H9 (cell line): ENCODE measurements at regions not wholly inside any gene's neighbourhood (a gene's known extent, or its start where the extent isn't known, plus 50 kb on each side); places are given as distances from the start of the nearest gene placed in this dataset.

Experiments used
- DNase-seq: peaks from one replicate; pipeline ENCODE4 v3.0.0-alpha.2; 2017
- H2AFZ ChIP-seq: one replicate; pipeline ENCODE4 v1.6.1; 2013; ENCODE audit warnings: mild to moderate bottlenecking, low read length, control low read depth, moderate library complexity
- H2AK5ac ChIP-seq: 2 replicates; pipeline ENCODE4 v1.6.1; 2013; ENCODE audit warnings: low read length, control low read depth, mixed read lengths; ENCODE audit not compliant: insufficient read length
- H2BK120ac ChIP-seq: one replicate; pipeline ENCODE4 v1.6.1; 2013; ENCODE audit warnings: low read depth, mild to moderate bottlenecking, low read length, control low read depth, inconsistent platforms; ENCODE audit not compliant: poor library complexity, severe bottlenecking
- H2BK12ac ChIP-seq: 2 replicates; pipeline ENCODE4 v1.6.1; 2013; ENCODE audit warnings: low read length, control low read depth, mixed read lengths, low read depth; ENCODE audit not compliant: insufficient read length
- H2BK15ac ChIP-seq: 2 replicates; pipeline ENCODE4 v1.6.1; 2013; ENCODE audit warnings: low read depth, low read length, control low read depth
- H2BK20ac ChIP-seq: one replicate; pipeline ENCODE4 v1.6.1; 2013; ENCODE audit warnings: low read depth, mild to moderate bottlenecking, low read length, control low read depth, inconsistent platforms; ENCODE audit not compliant: poor library complexity, severe bottlenecking
- H2BK5ac ChIP-seq: 2 replicates; pipeline ENCODE4 v1.6.1; 2013; ENCODE audit warnings: low read length, control low read depth, mixed read lengths; ENCODE audit not compliant: insufficient read length
- H3K14ac ChIP-seq: 2 replicates; pipeline ENCODE4 v1.6.1; 2013; ENCODE audit warnings: low read length, control low read depth; ENCODE audit not compliant: insufficient read depth
- H3K18ac ChIP-seq: 2 replicates; pipeline ENCODE4 v1.6.1; 2013; ENCODE audit warnings: low read depth, mild to moderate bottlenecking, mixed read lengths, low read length, control low read depth; ENCODE audit not compliant: insufficient read length
- H3K23ac ChIP-seq: 2 replicates; pipeline ENCODE4 v1.6.1; 2013; ENCODE audit warnings: low read length, control low read depth, mixed read lengths, low read depth; ENCODE audit not compliant: insufficient read length
- H3K23me2 ChIP-seq: 2 replicates; pipeline ENCODE4 v1.6.1; 2013; ENCODE audit warnings: low read depth, mild to moderate bottlenecking, mixed read lengths, low read length, control low read depth; ENCODE audit not compliant: insufficient read length, poor library complexity, severe bottlenecking
- H3K27ac ChIP-seq: 2 replicates; pipeline ENCODE4 v1.5.1; 2013; ENCODE audit warnings: low read length, control low read depth, mixed read lengths, low read depth; ENCODE audit not compliant: insufficient read length
- H3K27me3 ChIP-seq: 2 replicates; pipeline ENCODE4 v1.6.1; 2013; ENCODE audit warnings: low read length, control low read depth, inconsistent platforms; ENCODE audit not compliant: insufficient read depth
- H3K4ac ChIP-seq: 2 replicates; pipeline ENCODE4 v1.6.1; 2013; ENCODE audit warnings: low read depth, mild to moderate bottlenecking, control low read depth, inconsistent platforms, low read length, moderate library complexity
- H3K4me1 ChIP-seq: 2 replicates; pipeline ENCODE4 v1.6.1; 2013; ENCODE audit warnings: low read length, control low read depth, inconsistent platforms; ENCODE audit not compliant: insufficient read depth
- H3K4me2 ChIP-seq: 2 replicates; pipeline ENCODE4 v1.6.1; 2013; ENCODE audit warnings: low read length, control low read depth, mixed read lengths; ENCODE audit not compliant: insufficient read length, insufficient read depth
- H3K56ac ChIP-seq: 2 replicates; pipeline ENCODE4 v1.6.1; 2013; ENCODE audit warnings: low read depth, mild to moderate bottlenecking, mixed read lengths, low read length, control low read depth; ENCODE audit not compliant: insufficient read length
- H3K79me1 ChIP-seq: 2 replicates; pipeline ENCODE4 v1.6.1; 2013; ENCODE audit warnings: low read depth, mild to moderate bottlenecking, moderate library complexity, low read length, control low read depth, inconsistent platforms; ENCODE audit not compliant: insufficient read depth, poor library complexity, severe bottlenecking
- H3K79me2 ChIP-seq: 2 replicates; pipeline ENCODE4 v1.6.1; 2013; ENCODE audit warnings: low read length, control low read depth, inconsistent platforms; ENCODE audit not compliant: insufficient read depth
- H3K9ac ChIP-seq: 2 replicates; pipeline ENCODE4 v1.6.1; 2013; ENCODE audit warnings: low read length, control low read depth, mixed read lengths; ENCODE audit not compliant: insufficient read length; ENCODE audit errors: extremely low read depth
- H3K9me3 ChIP-seq: one replicate; pipeline ENCODE4 v1.6.1; 2013; ENCODE audit warnings: low read depth, low read length, inconsistent platforms; ENCODE audit not compliant: control insufficient read depth
- H3T11ph ChIP-seq: one replicate; pipeline ENCODE4 v1.6.1; 2013; ENCODE audit warnings: mild to moderate bottlenecking, low read length, control low read depth, inconsistent platforms
- H4K20me1 ChIP-seq: one replicate; pipeline ENCODE4 v1.6.1; 2013; ENCODE audit not compliant: control insufficient read depth, insufficient read length, insufficient read depth
- H4K5ac ChIP-seq: 2 replicates; pipeline ENCODE4 v1.6.1; 2013; ENCODE audit warnings: low read depth, mild to moderate bottlenecking, mixed read lengths, low read length, control low read depth; ENCODE audit not compliant: insufficient read length
- H4K8ac ChIP-seq: replicated peaks from 2 replicates; pipeline ENCODE4 v1.6.1; 2013; ENCODE audit warnings: low read length, control low read depth, mixed read lengths, low read depth; ENCODE audit not compliant: insufficient read length
- H4K91ac ChIP-seq: 2 replicates; pipeline ENCODE4 v1.6.1; 2013; ENCODE audit warnings: low read depth, mild to moderate bottlenecking, moderate library complexity, mixed read lengths, low read length, control low read depth; ENCODE audit not compliant: insufficient read length
- H3K27ac Mint-ChIP-seq, 3 experiments: 2 replicates in 2 of 3; 3 replicates in 1 of 3; pipeline ENCODE4 v1.8.0; 2020 to 2021; ENCODE audit warnings: mixed read lengths in 3 of 3, mild to moderate bottlenecking in 1 of 3, moderate library complexity in 1 of 3
- H3K27me3 Mint-ChIP-seq: 2 replicates; pipeline ENCODE4 v1.8.0; 2021; ENCODE audit warnings: low read depth, mild to moderate bottlenecking, moderate library complexity, mixed read lengths
- H3K36me3 Mint-ChIP-seq, 3 experiments: 2 replicates in 2 of 3; 3 replicates in 1 of 3; pipeline ENCODE4 v1.8.0; 2020 to 2021; ENCODE audit warnings: low read depth in 3 of 3, mixed read lengths in 3 of 3; ENCODE audit not compliant: insufficient read depth in 1 of 3
- H3K4me1 Mint-ChIP-seq, 2 experiments: 2 replicates each; pipeline ENCODE4 v1.8.0; 2020; ENCODE audit warnings: mixed read lengths in 2 of 2
- H3K4me3 Mint-ChIP-seq, 2 experiments: 2 replicates in 1 of 2; 3 replicates in 1 of 2; pipeline ENCODE4 v1.8.0; 2020 to 2021; ENCODE audit warnings: mild to moderate bottlenecking in 2 of 2, mixed read lengths in 2 of 2, moderate library complexity in 1 of 2
- H3K9me3 Mint-ChIP-seq, 2 experiments: 2 replicates in 1 of 2; 3 replicates in 1 of 2; pipeline ENCODE4 v1.8.0; 2020; ENCODE audit warnings: mild to moderate bottlenecking in 2 of 2, mixed read lengths in 2 of 2, moderate library complexity in 1 of 2
- CTCF ChIP-seq: fragments of 200-600 bp; sonication (generic); conservative IDR thresholded peaks from 3 replicates; pipeline ENCODE4 v1.8.0; 2021; ENCODE audit warnings: antibody characterized with exemption, mild to moderate bottlenecking
- WGBS: extraction: QIAGEN DNeasy Blood & Tissue Kit; methylation state at CpG from one replicate; pipeline ENCODE4 v1.1.7; 2013; ENCODE audit warnings: missing lambda C conversion rate, low lambda C conversion rate, mixed read lengths; ENCODE audit not compliant: insufficient read length; ENCODE audit errors: extremely low coverage; 5-methylcytosine and 5-hydroxymethylcytosine counted together

DNA sequence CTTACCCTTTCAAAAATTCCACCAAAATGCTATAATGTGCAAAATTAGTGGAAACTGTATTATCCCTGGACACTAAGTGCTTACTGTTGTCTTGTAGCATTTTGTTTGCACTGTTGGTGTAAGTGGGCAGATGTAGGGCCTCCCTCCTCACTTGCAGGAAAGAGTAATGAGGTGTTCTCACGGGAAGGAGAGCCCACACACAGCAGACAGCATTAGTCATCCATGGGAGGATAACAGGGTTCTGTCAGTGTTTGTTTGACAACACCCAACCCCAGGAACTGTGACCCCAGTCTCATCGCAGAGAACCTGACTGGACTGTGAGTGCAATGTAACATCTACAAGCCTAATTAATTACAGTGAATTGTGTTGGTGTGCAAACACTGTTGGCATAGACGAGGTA is 58.7 kb upstream of the VSTM2A start:
- no peaks in the 10 kb centered on the region for H3K79me2 ChIP-seq
- Mint-ChIP-seq H3K36me3 (no peaks in the 10 kb centered on the region), H3K4me1 (no peaks in the 10 kb centered on the region), H3K9me3 (peaks cover 0 to 2% of the 10 kb centered on the region in 2 experiments; a peak in 1 of 5 replicates), H3K27me3 (no peaks in the 10 kb centered on the region; the same call in 1 of the 2 replicates), H3K27ac (no peak overlapping the region), H3K4me3 (no peak overlapping the region)
- no peak overlapping the region for H3K4ac ChIP-seq
- H3K18ac ChIP-seq, result no peak overlapping the region
- H3K4me2 ChIP-seq, result no peak overlapping the region
- H2BK5ac ChIP-seq, result no peak overlapping the region
- no peak overlapping the region for H3K9ac ChIP-seq
- no peaks in the 10 kb centered on the region for H3K4me1 ChIP-seq
- H3K56ac ChIP-seq, result no peak overlapping the region
- no peak for DNase-seq
- H3K79me1 ChIP-seq, result no peaks in the 10 kb centered on the region
- no peak overlapping the region for H3K23ac ChIP-seq
- H2AFZ ChIP-seq, result no peak overlapping the region
- H2AK5ac ChIP-seq, result no peak overlapping the region
- H2BK12ac ChIP-seq, result no peak overlapping the region
- no peak overlapping the region for H3T11ph ChIP-seq
- no peak overlapping the region for H2BK15ac ChIP-seq
- H3K27ac ChIP-seq, result no peak overlapping the region
- no peak overlapping the region for H4K91ac ChIP-seq
- H4K8ac ChIP-seq, result no peak overlapping the region
- H2BK120ac ChIP-seq, result no peak overlapping the region
- WGBS, result no CpG with 5 or more reads among the region's 3 CpGs
- no peak overlapping the region for H4K5ac ChIP-seq
- H3K23me2 ChIP-seq, result no peaks in the 10 kb centered on the region
- H3K27me3 ChIP-seq, result no peaks in the 10 kb centered on the region
- no peaks in the 10 kb centered on the region for H4K20me1 ChIP-seq
- H2BK20ac ChIP-seq, result no peak overlapping the region
- H3K14ac ChIP-seq, result no peak overlapping the region
- no peak for TF ChIP-seq CTCF
- no peaks in the 10 kb centered on the region for H3K9me3 ChIP-seq
